GM23248 (cell line): ENCODE measurements at regions not wholly inside any gene's neighbourhood (a gene's known extent, or its start where the extent isn't known, plus 50 kb on each side); places are given as distances from the start of the nearest gene placed in this dataset.
A peak's percentile ranks its signal among the peaks of the same experiment; 100 is the strongest.

Experiments used
- DNase-seq: peaks from one replicate; pipeline ENCODE4 v3.0.0-alpha.2; 2015
- H2AFZ ChIP-seq: fragments of 200-600 bp; sonication (generic); 2 replicates; pipeline ENCODE4 v1.6.1; 2016; ENCODE audit warnings: antibody characterized with exemption
- H3F3A ChIP-seq: fragments of 200-600 bp; sonication (generic); 2 replicates; pipeline ENCODE4 v1.6.1; 2016; ENCODE audit warnings: mild to moderate bottlenecking, antibody characterized with exemption, mixed run types; ENCODE audit not compliant: insufficient read depth
- H3K27ac ChIP-seq: fragments of 200-600 bp; sonication (generic); 2 replicates; pipeline ENCODE4 v1.5.1; 2016; ENCODE audit warnings: mild to moderate bottlenecking
- H3K27me3 ChIP-seq: fragments of 200-600 bp; sonication (generic); replicated peaks from 2 replicates; pipeline ENCODE4 v1.6.1; 2016; ENCODE audit warnings: mild to moderate bottlenecking; ENCODE audit not compliant: insufficient read depth
- H3K36me3 ChIP-seq: fragments of 200-600 bp; sonication (generic); 2 replicates; pipeline ENCODE4 v1.6.1; 2016; ENCODE audit warnings: low read depth, mild to moderate bottlenecking
- H3K4me1 ChIP-seq: fragments of 200-600 bp; sonication (generic); 2 replicates; pipeline ENCODE4 v1.6.1; 2016; ENCODE audit warnings: mild to moderate bottlenecking; ENCODE audit not compliant: insufficient read depth
- H3K4me2 ChIP-seq: fragments of 200-600 bp; sonication (generic); one replicate; pipeline ENCODE4 v1.6.1; 2016; ENCODE audit warnings: mild to moderate bottlenecking; ENCODE audit not compliant: unreplicated experiment
- H3K4me3 ChIP-seq: fragments of 200-600 bp; sonication (generic); 2 replicates; pipeline ENCODE4 v1.5.1; 2016; ENCODE audit warnings: mild to moderate bottlenecking
- H3K79me2 ChIP-seq: fragments of 200-600 bp; sonication (generic); 2 replicates; pipeline ENCODE4 v1.6.1; 2016; ENCODE audit warnings: mild to moderate bottlenecking; ENCODE audit not compliant: insufficient read depth
- H3K9ac ChIP-seq: fragments of 200-600 bp; sonication (generic); 2 replicates; pipeline ENCODE4 v1.6.1; 2016; ENCODE audit warnings: mild to moderate bottlenecking
- H3K9me2 ChIP-seq: fragments of 200-600 bp; sonication (generic); 2 replicates; pipeline ENCODE4 v1.6.1; 2016; ENCODE audit warnings: mixed run types, mild to moderate bottlenecking, moderate library complexity; ENCODE audit not compliant: insufficient read depth
- H3K9me3 ChIP-seq: fragments of 200-600 bp; sonication (generic); one replicate; pipeline ENCODE4 v1.6.1; 2017; ENCODE audit warnings: low read depth
- H4K20me1 ChIP-seq: fragments of 200-600 bp; sonication (generic); 2 replicates; pipeline ENCODE4 v1.6.0; 2016; ENCODE audit not compliant: insufficient read depth
- EZH2 ChIP-seq: fragments of 200-600 bp; sonication (generic); IDR thresholded peaks from 2 replicates; pipeline ENCODE4 v1.6.1; 2018; ENCODE audit warnings: antibody characterized with exemption, mild to moderate bottlenecking; ENCODE audit not compliant: insufficient read depth, poor library complexity, severe bottlenecking
- EZH2phosphoT487 ChIP-seq: fragments of 200-600 bp; sonication (generic); IDR thresholded peaks from 2 replicates; pipeline ENCODE4 v1.6.1; 2018; ENCODE audit warnings: antibody characterized with exemption, moderate library complexity, mild to moderate bottlenecking, low read depth; ENCODE audit not compliant: insufficient read depth
- WGBS, 2 experiments: methylation state at CpG; one replicate each; pipeline ENCODE4 v1.1.6; 2015 to 2017; ENCODE audit warnings: low lambda C conversion rate in 2 of 2, low coverage in 1 of 2; ENCODE audit errors: missing lambda C conversion rate in 2 of 2; 5-methylcytosine and 5-hydroxymethylcytosine counted together
- in situ Hi-C: fragments of 300-500 bp; cut with MboI; formaldehyde crosslinking; loops from 2 replicates; pipeline ENCODE4 v1.15.0; 2020

GRCh38 chr14:99329711-99330315 is 57.8 kb upstream of the BCL11B start:
- in situ Hi-C loops, result no loop called here

DNA sequence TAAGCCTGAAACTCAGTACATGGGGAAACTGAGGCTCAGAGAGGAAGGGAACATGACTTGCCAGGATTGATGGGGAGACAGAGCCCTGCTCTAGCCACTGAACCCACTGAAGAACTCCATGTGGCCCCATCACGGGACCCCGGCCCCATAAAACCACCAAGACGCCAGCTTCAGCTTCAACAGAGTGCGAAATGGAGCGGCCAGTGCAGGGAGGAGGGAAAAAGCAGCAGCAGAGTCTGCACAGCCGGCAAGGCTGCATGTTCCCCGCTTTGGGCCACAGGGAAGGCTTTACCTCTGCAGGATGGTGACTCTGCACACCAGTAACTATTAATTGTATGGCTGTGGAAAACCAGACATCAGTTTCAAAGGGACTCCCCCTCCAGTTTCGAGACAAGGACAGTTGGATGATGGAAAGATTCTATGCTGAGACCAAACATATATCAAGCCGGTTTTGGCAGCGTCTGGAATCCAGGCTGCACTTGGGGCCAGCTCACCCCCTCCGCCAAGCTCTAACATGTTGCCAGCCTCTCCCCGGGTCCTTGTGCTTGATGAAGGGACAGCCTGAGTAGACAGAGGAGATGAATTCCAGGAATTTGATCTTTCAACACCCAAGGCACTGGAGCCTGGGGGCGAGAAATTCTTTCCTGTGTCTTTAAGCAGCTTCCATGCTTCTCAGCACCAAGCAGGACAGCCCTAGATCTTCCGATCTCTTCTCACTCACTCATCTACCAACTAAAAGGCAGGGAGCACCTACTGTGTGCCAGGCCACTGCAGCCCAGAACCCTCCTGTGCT is 55.7 kb upstream of the BCL11B start:
- H3F3A ChIP-seq, result no peaks in the 10 kb centered on the region
- H3K27ac ChIP-seq, result no peak overlapping the region
- WGBS, 2 experiments, result 11 to 14% methylated on average over 14 of the region's 14 CpGs
- H3K4me1 ChIP-seq, result no peaks in the 10 kb centered on the region
- no peak for TF ChIP-seq EZH2
- no peak for TF ChIP-seq EZH2phosphoT487
- H3K36me3 ChIP-seq, result no peaks in the 10 kb centered on the region
- no peak overlapping the region for H2AFZ ChIP-seq
- DNase-seq, result peak; percentile 9
- H3K27me3 ChIP-seq, result peaks cover 3% of the 10 kb centered on the region
- no peak overlapping the region for H3K4me2 ChIP-seq
- no peaks in the 10 kb centered on the region for H3K79me2 ChIP-seq
- no peak overlapping the region for H3K9ac ChIP-seq
- no peaks in the 10 kb centered on the region for H3K9me2 ChIP-seq
- H3K4me3 ChIP-seq, result no peak overlapping the region
- no peaks in the 10 kb centered on the region for H3K9me3 ChIP-seq
- in situ Hi-C loops, result no loop called here
- no peaks in the 10 kb centered on the region for H4K20me1 ChIP-seq

More at GRCh38 chr14:99329711-99330315, 57.8 kb upstream of the BCL11B start:
- Histone ChIP-seq H3K4me3 (no peak overlapping the region), H3K79me2 (no peaks in the 10 kb centered on the region), H3K9me2 (no peaks in the 10 kb centered on the region), H3K9me3 (no peaks in the 10 kb centered on the region), H3K27me3 (peaks cover 3% of the 10 kb centered on the region), H3K27ac (no peak overlapping the region), H3K9ac (no peak overlapping the region), H2AFZ (no peak overlapping the region), H4K20me1 (no peaks in the 10 kb centered on the region), H3K4me1 (no peaks in the 10 kb centered on the region), H3F3A (no peaks in the 10 kb centered on the region), H3K4me2 (no peak overlapping the region), H3K36me3 (no peaks in the 10 kb centered on the region)
- no peak for TF ChIP-seq EZH2phosphoT487
- no peak for TF ChIP-seq EZH2
- 36 to 45% methylated on average over 10 of the region's 10 CpGs for WGBS, 2 experiments
- no peak for DNase-seq

DNA sequence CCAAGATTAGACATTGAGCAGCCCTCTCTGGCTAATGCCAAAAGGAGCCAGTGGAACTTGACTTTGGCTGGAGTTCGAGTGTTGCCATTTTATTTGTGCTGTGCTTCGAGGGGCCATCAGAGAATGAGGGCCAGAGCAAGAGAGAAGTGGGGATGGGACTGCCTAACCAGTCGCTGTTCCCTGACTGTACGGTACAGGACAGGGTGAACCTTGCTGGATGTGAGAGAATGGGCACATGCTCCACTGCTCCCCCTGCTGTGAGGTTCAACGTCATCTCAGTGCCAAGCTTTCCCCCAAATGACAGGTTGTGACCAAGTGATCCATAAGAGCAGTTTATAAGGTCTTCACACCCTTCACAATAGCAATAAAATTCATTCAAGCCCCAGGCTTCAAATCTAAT is 55.1 kb upstream of the BCL11B start:
- 60 to 64% methylated on average over 5 of the region's 5 CpGs for WGBS, 2 experiments
- Histone ChIP-seq H3K4me2 (no peak overlapping the region), H3K27me3 (peaks cover 3% of the 10 kb centered on the region), H3K27ac (no peak overlapping the region), H3K4me3 (no peak overlapping the region), H3K9ac (no peak overlapping the region), H3K79me2 (no peaks in the 10 kb centered on the region), H3K4me1 (no peaks in the 10 kb centered on the region), H3F3A (no peaks in the 10 kb centered on the region), H3K9me3 (no peaks in the 10 kb centered on the region), H3K9me2 (no peaks in the 10 kb centered on the region), H4K20me1 (no peaks in the 10 kb centered on the region), H3K36me3 (no peaks in the 10 kb centered on the region), H2AFZ (no peak overlapping the region)
- TF ChIP-seq EZH2phosphoT487 (no peak), EZH2 (no peak)
- in situ Hi-C loops, result no loop called here
- no peak for DNase-seq

DNA sequence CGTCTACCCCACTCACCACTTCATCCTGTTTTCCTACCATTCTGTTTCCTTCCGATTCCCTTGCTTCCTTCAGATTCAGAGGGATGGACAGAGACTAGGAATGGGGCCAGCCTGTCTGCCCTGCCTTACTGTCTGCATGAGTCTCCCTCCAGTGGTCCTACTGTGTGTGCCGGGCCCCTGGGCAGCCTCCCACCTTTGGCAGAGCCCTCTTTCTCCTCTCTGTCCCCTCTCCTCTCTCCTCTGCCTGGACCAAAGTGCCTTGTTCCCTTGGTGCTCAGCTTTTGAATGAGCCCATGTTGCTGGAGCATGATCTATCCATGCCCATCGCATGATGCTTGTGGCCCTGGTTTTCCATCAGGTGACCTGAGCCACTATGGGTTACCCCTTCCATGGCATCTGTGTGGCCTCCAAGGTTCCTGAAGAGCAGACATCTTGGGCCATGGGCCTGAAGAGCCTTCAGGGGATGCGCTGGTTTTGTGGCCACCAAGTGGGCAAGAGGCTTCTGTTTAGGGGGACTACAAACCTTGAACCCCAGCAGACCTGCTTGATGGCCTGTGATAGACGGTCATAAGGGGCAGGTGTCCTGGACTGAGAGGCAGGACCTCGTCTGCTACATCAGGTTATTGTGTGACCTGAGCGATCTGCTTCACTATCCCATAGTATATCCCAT is 54.2 kb upstream of the BCL11B start:
- Histone ChIP-seq H3K9me3 (no peaks in the 10 kb centered on the region), H3K27ac (no peak overlapping the region), H3K4me1 (no peaks in the 10 kb centered on the region), H3K4me2 (no peak overlapping the region), H3K4me3 (no peak overlapping the region), H3K27me3 (peaks cover 3% of the 10 kb centered on the region), H3F3A (no peaks in the 10 kb centered on the region), H3K9ac (no peak overlapping the region), H3K36me3 (no peaks in the 10 kb centered on the region), H4K20me1 (no peaks in the 10 kb centered on the region), H3K79me2 (no peaks in the 10 kb centered on the region), H2AFZ (no peak overlapping the region), H3K9me2 (no peaks in the 10 kb centered on the region)
- TF ChIP-seq EZH2phosphoT487 (no peak), EZH2 (no peak)
- in situ Hi-C loops, result no loop called here
- 60 to 65% methylated on average over 8 of the region's 8 CpGs for WGBS, 2 experiments
- DNase-seq, result no peak
